Activated CD4-positive, alpha-beta T cell treated with anti-CD3 and anti-CD28 coated beads, Interleukin-2, amount 10 ng/mL, durations not matched to agents 24 days and 14 days (primary cell): ENCODE measurements at regions not wholly inside any gene's neighbourhood (a gene's known extent, or its start where the extent isn't known, plus 50 kb on each side); places are given as distances from the start of the nearest gene placed in this dataset.
A peak's percentile ranks its signal among the peaks of the same experiment; 100 is the strongest.

Experiments
- DNase-seq: peaks from one replicate; pipeline ENCODE4 v3.0.0; 2022
- H3K27ac Mint-ChIP-seq: one replicate; pipeline ENCODE4 v1.8.0; 2022; ENCODE audit warnings: mild to moderate bottlenecking, mixed read lengths
- H3K27me3 Mint-ChIP-seq: one replicate; pipeline ENCODE4 v1.8.0; 2022; ENCODE audit warnings: mixed read lengths
- H3K36me3 Mint-ChIP-seq: one replicate; pipeline ENCODE4 v1.8.0; 2022; ENCODE audit warnings: low read depth, mild to moderate bottlenecking, mixed read lengths
- H3K4me1 Mint-ChIP-seq: one replicate; pipeline ENCODE4 v1.8.0; 2021; ENCODE audit warnings: mixed read lengths
- H3K4me3 Mint-ChIP-seq: one replicate; pipeline ENCODE4 v1.8.0; 2022; ENCODE audit warnings: mild to moderate bottlenecking, moderate library complexity, mixed read lengths
- H3K9me3 Mint-ChIP-seq: one replicate; pipeline ENCODE4 v1.8.0; 2021; ENCODE audit warnings: mixed read lengths
- intact Hi-C: fragments of 100-400 bp; cut with micrococcal nuclease; formaldehyde crosslinking; loops from one replicate; pipeline ENCODE4 v1.15.1; 2023

DNA sequence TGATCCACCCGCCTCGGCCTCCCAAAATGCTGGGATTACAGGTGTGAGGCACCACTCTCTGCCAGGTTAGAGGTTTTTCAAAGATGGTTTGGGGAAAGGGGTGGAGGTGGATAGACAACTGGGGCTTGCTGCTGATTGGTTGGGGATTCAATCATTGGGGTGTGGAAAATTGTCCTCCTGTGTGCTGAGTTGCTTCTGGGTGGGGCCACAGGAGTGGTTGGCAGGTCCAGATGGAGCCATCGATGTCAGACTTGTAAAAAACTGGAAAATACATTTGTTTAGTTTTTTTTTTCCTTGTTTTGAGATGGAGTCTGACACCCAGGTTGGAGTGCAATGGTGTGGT lies 61.9 kb upstream of the CLINT1 start:
- peaks cover 32% of the 10 kb centered on the region for H3K4me1 Mint-ChIP-seq
- no peak overlapping the region for H3K4me3 Mint-ChIP-seq
- no peaks in the 10 kb centered on the region for H3K36me3 Mint-ChIP-seq
- H3K27me3 Mint-ChIP-seq = no peaks in the 10 kb centered on the region
- no peak for DNase-seq
- no peak overlapping the region for H3K27ac Mint-ChIP-seq
- no peaks in the 10 kb centered on the region for H3K9me3 Mint-ChIP-seq
- intact Hi-C loops = no loop called here

DNA sequence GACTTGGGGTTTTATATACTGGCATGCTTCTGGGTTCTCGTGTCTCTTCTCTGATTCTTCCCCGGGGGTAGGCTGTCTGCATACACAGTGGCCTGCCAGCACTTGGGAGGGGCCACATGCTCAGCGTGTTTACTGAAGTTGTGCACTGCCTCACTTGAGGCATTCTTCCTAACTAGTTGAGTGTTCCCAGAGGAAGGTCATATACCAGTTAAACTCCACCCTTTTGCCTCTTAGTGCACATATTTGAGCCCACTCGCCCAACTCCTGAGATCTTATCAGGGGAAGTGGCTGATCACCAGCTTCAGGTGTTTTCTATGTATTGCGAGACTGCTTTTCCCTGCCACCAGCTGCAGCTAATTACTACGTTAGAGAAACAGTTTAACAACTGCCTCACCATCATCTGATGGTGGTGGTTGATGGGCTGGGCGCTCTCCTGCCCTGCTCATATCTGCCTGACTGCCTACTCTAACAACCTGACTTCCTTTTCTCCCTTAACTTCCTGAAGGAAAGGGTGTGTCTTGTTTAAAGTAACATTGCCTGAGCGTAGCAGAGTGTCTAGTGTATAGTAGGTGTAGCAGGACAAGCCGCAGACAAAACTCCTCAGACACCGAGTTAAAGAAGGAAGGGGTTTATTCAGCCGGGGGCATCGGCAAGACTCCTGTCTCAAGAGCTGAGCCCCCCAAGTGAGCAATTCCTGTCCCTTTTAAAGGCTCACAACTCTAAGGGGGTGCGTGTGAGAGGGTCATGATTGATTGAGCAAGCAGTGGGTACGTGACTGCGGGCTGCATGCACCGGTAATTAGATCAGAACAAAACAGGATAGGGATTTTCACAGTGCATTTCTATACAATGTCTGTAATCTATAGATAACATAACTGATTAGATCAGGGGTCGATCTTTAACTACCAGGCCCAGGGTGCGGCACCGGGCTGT lies 60.1 kb upstream of the CLINT1 start:
- no peaks in the 10 kb centered on the region for H3K27me3 Mint-ChIP-seq
- H3K4me3 Mint-ChIP-seq = peak overlapping the region; percentile 76
- H3K36me3 Mint-ChIP-seq = no peaks in the 10 kb centered on the region
- peaks cover 28% of the 10 kb centered on the region for H3K4me1 Mint-ChIP-seq
- intact Hi-C loops = loop anchor here (1.0 kb wide), 3 partner anchors 61 to 103 kb away; no protein-coding TSS in a partner anchor
- peak; percentile 70 for DNase-seq
- no peaks in the 10 kb centered on the region for H3K9me3 Mint-ChIP-seq
- H3K27ac Mint-ChIP-seq = peak overlapping the region; percentile 82

DNA sequence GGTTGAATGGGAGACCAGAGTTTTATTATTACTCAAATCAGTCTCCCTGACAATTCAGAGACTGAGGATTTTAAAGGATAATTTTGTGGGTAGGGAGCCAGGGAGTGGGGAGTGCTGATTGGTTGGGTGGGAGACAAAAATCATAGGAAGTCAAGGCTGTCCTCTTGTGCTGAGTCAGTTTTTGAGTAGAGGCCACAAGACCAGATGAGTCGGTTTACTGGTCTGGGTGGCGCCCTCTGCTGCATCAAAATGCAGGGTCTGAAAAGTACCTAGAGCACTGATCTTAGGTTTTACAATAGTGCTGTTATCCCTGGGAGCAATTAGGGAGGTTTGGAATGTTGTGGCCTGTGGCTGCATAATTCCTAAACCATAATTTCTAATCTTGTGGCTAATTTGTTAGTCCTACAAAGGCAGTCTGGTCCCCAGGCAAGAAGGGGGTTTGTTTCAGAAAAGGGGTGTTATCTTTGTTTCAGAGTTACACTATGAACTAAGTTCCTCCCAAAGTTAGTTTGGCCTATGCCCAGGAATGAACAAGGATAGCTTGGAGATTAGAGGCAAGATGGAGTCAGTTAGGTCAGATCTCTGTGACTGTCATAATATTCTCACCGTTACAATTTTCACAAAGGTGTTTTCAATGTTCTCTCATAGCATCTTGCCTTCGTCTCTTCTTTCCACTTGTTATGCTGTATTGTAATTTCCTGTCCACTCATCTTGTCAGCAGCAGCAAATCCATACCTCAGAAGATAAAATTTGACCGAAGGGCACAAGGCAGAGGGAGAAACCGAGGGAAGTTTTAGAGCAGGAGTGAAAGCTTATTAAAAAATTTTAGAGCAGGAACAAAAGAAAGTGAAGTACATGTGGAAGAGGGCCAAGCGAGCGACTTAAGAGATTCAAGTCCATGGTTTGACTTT lies 59.2 kb upstream of the CLINT1 start:
- intact Hi-C loops = loop anchor here (1.0 kb wide), 3 partner anchors 60 to 102 kb away; no protein-coding TSS in a partner anchor
- no peaks in the 10 kb centered on the region for H3K36me3 Mint-ChIP-seq
- no peak overlapping the region for H3K27ac Mint-ChIP-seq
- DNase-seq = peak; percentile 87
- peak overlapping the region; percentile 76 for H3K4me3 Mint-ChIP-seq
- H3K4me1 Mint-ChIP-seq = peaks cover 28% of the 10 kb centered on the region
- no peaks in the 10 kb centered on the region for H3K27me3 Mint-ChIP-seq
- no peaks in the 10 kb centered on the region for H3K9me3 Mint-ChIP-seq

DNA sequence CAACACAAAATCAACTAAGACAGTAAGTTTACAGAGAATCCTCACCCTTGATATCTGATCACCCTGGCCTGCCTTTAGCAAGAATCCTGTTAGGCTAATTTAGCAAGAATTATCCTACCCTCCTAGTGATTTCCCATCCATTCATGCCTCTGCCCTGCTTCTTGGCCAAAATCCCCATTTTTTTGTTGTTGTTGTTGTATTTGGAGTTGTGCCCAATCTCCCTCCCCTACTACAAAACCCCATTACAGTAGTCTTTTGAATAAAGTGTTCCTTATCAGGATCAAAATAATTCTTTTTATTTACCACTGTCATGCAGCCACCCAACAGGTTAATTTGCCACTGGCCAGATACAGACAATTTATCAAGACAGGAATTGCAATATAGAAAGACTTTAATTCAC lies 58.5 kb upstream of the CLINT1 start:
- intact Hi-C loops = no loop called here
- no peak overlapping the region for H3K4me3 Mint-ChIP-seq
- no peak for DNase-seq
- H3K36me3 Mint-ChIP-seq = no peaks in the 10 kb centered on the region
- H3K9me3 Mint-ChIP-seq = no peaks in the 10 kb centered on the region
- no peak overlapping the region for H3K27ac Mint-ChIP-seq
- H3K4me1 Mint-ChIP-seq = peaks cover 28% of the 10 kb centered on the region
- no peaks in the 10 kb centered on the region for H3K27me3 Mint-ChIP-seq

DNA sequence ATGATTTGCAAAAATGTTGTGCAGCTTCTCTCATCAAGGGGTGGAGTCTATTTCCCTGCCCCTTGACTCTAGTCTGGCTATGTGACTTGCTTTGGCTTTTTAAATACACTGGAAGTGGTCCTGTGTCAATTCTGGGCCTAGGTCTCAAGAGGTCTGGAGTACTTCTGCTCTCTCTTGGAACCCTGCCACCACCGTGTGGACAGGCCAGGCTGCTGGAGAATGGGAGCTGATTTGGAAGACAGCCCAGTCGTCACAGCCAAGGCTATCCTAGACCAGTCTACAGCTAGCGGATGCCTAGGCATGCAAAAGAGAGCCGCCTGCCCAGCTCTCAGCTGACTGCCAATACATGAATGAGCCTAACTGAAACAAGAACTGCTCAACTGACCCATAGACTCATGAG lies 56.7 kb upstream of the CLINT1 start:
- intact Hi-C loops = no loop called here
- Mint-ChIP-seq H3K9me3 (no peaks in the 10 kb centered on the region), H3K27me3 (no peaks in the 10 kb centered on the region)

DNA sequence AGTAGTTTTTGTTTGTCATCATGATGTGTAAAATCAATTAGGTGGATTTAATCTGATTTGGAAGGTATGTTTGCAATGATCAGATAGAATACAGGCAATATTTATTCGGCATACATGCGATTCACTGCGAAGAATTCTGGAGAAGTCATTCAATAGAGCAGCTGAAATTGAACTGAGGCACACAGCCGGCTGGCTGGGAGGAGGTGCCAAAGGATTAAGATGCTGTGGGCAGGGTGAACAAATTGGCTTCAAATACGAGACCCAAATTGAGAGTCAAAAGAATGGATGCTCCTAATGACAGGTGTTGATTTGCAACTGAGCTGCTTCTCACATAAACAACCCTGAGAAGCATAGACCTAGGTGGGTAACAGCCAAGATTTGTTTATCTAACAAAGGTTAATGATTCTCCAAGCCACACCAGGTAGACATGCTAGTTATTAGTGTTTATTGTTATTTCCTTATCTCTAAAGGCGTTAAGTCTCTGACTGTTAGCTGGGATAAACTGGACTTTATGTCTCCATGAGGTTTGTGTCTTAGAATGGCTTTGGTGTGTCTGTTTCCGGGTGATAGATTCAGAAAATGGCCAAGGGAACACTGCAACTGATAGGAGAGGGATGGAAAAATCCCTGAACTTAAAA lies 55.3 kb upstream of the CLINT1 start:
- H3K4me1 Mint-ChIP-seq = peaks cover 18% of the 10 kb centered on the region
- H3K27ac Mint-ChIP-seq = no peak overlapping the region
- no peaks in the 10 kb centered on the region for H3K9me3 Mint-ChIP-seq
- no peaks in the 10 kb centered on the region for H3K36me3 Mint-ChIP-seq
- DNase-seq = no peak
- intact Hi-C loops = no loop called here
- H3K4me3 Mint-ChIP-seq = no peak overlapping the region
- no peaks in the 10 kb centered on the region for H3K27me3 Mint-ChIP-seq

More for the DNA sequence above, 56.7 kb upstream of the CLINT1 start:
- no peak overlapping the region for H3K27ac Mint-ChIP-seq
- H3K36me3 Mint-ChIP-seq = no peaks in the 10 kb centered on the region
- no peak for DNase-seq
- peaks cover 28% of the 10 kb centered on the region for H3K4me1 Mint-ChIP-seq
- no peak overlapping the region for H3K4me3 Mint-ChIP-seq

DNA sequence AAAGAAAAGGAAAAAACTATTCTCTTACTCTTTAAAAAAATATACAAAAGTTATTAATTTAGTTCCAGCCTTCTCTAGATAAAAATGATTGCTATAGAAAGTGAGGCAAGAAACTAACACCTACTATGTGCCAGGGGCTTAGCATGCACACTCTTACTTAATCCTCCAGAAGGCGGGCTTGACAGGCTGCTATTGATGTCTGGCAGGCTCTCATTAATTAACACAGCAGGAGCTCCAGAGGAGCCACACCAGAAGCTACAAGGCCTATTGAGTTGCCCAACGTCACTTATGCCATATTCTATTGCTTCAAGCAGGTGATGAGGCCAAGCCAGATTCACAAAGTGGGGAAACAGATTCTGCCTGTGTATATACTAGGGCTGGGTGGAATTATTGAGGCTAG lies 54.6 kb upstream of the CLINT1 start:
- no peak for DNase-seq
- H3K27me3 Mint-ChIP-seq = peaks cover under 1% of the 10 kb centered on the region
- H3K27ac Mint-ChIP-seq = no peak overlapping the region
- H3K9me3 Mint-ChIP-seq = no peaks in the 10 kb centered on the region
- H3K36me3 Mint-ChIP-seq = no peaks in the 10 kb centered on the region
- no peak overlapping the region for H3K4me3 Mint-ChIP-seq
- peaks cover 11% of the 10 kb centered on the region for H3K4me1 Mint-ChIP-seq
- intact Hi-C loops = no loop called here

DNA sequence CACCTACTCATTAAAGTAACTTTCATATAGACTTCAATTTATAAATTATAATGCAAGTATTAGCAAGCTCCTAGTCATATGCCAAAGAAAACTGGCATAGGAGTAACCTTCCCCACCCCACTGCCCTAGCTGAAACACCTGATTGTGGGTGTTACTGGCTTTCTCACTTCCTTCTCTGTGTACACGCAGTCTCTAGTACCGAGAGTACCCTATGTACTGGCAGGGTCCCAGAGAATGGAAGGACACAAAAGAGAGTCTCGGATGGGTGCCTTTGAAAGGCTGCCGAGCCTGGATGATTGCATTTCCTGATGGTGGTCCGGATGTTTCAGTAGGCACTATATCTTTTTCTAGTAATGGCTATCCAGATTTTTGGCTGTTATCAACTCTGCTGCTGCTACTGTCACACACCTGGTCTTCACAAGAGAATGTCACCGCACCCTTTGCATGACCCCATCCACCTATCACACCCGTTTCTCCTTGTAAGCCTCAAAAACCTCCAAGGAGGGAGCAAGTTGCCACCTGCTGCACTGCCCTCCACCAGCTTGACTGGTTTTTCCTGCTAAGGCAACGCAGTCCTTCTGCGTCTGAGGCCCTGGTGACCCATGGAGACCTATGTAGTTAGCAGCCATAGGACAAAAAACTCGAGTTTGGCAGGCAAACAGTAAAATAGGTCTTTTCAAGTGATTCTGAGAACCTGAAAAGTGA lies 53.8 kb upstream of the CLINT1 start:
- no peak overlapping the region for H3K4me3 Mint-ChIP-seq
- H3K27ac Mint-ChIP-seq = no peak overlapping the region
- intact Hi-C loops = no loop called here
- no peaks in the 10 kb centered on the region for H3K36me3 Mint-ChIP-seq
- peaks cover 3% of the 10 kb centered on the region for H3K27me3 Mint-ChIP-seq
- peaks cover 3% of the 10 kb centered on the region for H3K4me1 Mint-ChIP-seq
- no peaks in the 10 kb centered on the region for H3K9me3 Mint-ChIP-seq
- DNase-seq = no peak

DNA sequence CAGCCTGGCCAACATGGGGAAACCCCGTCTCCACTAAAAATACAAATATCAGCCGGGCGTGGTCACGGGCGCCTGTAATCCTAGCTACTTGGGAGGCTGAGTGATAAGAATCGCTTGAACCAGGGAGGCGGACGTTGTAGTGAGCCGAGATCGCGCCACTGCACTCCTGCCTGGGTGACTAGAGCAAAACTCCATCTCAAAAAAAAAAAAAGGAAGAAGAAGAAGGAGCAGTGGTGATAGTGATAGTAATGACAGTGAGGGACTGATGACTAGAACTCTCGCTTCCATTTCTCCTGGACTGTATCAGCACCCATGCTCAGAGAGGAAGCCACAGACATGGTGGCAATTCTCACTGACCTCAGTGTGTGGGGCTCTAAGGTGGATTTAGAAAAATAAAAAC lies 52.6 kb upstream of the CLINT1 start:
- intact Hi-C loops = no loop called here
- no peaks in the 10 kb centered on the region for H3K36me3 Mint-ChIP-seq
- DNase-seq = no peak
- H3K9me3 Mint-ChIP-seq = no peaks in the 10 kb centered on the region
- peaks cover 3% of the 10 kb centered on the region for H3K27me3 Mint-ChIP-seq
- H3K4me1 Mint-ChIP-seq = no peaks in the 10 kb centered on the region
- no peak overlapping the region for H3K27ac Mint-ChIP-seq
- no peak overlapping the region for H3K4me3 Mint-ChIP-seq
